GM21786 (cell line): ENCODE measurements at regions not wholly inside any gene's neighbourhood (a gene's known extent, or its start where the extent isn't known, plus 50 kb on each side); places are given as distances from the start of the nearest gene placed in this dataset.
"Not testable (repeated sequence)": the region's sequence is repeated elsewhere in the genome, so short reads cannot be mapped to it uniquely, and the experiment has no call there.

Source experiments
- ATAC-seq: cut with Tn5 transposase; IDR thresholded peaks from one replicate; pipeline ENCODE4 v1.9.1; 2021; ENCODE audit not compliant: unreplicated experiment

DNA sequence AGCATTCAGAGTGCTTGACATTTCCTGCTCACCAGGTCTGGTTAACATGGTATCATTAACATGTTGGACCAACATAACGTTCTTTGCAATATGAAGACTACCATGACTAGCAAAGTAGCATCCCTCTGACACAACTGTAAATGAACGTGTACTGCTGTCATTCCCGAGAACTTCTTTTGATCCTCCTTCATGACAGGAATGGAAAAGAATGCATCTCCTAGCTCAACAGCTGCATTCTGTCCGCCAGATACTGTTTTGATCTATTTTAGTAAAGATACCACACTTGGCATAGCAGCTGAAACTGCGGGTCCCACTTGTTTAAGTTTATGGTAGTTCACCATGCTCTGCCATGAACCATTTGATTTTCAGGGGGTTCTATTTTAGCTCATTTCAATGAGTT lies 144.2 kb upstream of the PARD3B start:
- ATAC-seq, result no peak

DNA sequence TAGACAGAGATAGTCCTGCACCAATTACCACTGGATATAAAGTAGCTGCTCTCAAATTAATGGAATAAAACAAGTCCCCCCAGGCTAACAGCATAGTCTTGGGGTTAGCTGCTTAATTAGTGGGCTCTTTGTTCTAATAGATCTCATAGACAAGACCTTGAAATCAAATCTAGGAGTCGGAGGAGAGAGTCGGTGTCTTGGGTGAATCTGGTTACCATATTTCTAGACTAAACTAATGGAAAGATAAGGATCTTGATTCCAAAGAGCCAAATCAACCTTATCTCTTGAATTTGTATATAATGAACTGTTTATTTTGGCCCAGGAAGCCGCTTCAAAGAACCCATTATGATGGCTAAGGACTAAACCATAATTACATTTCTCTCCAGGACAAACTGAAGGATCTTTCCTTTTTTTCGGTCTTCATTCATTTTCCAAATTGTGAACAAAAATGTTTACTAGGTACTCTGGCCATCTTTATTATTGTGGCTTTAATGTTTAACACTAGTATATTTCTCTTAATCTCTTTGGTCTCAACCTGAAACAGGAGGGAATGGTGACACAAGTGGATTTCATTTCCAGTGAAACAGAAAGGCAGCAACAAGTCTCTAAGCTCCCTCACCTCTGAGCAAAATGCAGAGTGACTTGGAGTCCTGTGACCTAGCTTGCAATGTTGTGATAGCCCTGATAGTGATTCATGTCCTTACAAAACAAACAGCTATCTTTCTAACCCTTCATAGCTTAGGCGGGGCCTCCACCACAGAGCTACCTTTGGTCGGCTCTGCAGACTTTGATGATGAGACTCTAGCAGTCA lies 137.9 kb upstream of the PARD3B start:
- ATAC-seq, result no peak

DNA sequence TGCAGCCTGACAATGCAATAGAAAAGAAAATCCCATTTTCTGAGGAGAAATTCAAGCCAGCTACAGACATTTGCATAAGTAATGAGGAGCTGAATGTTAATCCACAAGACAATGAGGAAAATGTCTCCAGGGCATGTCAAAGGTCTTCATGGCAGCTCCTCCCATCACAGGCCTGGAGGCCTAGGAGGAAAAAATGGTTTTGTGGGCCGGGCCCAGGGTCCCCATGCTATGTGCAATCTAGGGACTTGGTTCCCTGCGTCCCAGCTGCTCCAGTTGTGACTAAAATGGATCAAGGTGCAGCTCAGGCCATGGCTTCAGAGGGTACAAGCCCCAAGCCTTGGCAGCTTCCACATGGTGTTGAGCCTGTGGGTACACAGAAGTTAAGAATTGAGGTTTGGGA lies 132.5 kb upstream of the PARD3B start:
- not testable (repeated sequence) for ATAC-seq

DNA sequence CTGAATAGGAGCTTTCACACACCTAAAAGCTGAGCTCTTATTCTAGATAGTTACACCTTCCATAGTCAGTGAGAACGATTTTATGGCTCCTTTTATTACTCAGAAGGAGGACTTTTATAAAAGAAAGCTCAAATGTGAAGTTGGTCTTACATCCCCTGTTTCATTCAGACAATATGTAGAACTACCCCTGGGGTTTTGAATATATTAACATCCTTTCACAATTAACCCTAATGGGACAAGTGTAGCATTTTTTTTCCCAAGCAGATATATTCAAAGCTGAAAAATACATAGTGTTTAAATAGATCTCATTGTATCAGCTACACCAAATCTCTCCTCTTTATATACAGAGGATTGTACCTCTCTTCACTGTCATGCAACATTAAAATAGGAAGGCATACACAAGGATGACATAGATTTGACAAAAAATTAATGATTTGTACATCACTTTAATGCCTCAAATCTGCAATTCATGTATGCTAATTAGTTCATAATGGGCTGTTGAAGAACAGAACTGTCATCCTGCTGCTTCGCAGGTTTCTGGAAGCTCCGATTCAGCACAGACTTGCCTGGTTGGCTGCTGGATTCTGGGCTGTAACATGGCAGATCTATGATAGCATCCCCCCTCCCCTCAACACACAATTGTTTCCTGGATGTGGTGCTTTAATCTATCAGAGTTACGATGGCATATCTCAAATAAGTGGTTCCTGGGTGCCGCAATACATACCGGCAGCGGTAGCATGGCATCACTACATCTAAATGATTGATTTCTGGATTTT lies 129.7 kb upstream of the PARD3B start:
- ATAC-seq, result no peak

DNA sequence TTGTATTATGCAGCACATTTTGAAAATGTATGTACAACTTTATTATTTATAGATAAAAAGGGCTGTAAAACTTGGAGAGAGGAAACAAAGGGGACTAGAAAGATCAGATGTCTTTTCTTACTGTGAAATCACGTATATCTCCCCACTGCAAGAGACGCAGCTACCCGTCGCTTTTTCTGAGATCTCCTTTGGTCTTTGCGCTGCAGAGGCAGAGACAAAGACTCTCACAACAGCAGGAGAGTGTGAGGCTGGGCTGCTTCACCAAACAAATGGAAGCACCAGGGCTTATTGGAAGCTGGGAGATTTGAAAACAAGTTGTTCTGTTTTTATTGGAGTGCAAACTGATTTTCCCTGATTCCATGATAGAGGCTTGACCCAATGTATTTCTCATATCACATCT lies 129.0 kb upstream of the PARD3B start:
- no peak for ATAC-seq

DNA sequence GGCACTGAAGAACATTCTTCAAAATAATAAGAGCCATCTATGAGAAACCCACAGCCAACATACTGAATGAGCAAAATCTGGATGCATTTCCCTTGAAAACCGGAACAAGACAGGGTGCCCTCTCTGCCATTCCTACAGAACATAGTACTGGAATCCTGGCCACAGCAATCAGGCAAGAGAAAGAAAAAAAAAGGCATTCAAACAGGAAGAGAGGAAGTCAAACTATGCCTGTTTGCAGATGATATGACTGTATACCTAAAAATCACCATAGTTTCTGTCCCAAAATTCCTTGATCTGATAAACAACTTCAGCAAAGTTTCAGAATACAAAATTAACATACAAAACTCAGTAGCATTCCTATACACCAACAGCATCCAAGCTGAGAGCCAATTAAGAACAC lies 119.5 kb upstream of the PARD3B start:
- no peak for ATAC-seq

DNA sequence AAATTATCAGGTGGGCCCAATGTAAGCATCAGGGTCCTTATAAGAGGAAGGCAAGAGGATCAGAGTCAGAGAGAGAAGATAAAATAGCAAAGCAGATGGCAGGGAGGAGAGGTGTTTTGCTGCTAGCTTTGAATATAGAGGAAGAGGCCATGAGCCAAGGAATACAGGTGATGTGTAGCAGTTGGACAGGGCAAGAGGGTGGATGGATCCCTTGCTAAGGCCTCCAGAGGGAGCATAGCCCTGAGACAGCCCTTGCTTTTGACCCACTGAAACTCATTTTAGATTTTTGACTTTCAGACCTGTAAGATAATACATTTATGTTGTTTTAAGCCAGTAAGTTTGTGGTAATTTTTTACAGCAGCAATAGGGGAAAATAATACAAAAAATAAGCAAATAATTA lies 116.6 kb upstream of the PARD3B start:
- ATAC-seq, result no peak

DNA sequence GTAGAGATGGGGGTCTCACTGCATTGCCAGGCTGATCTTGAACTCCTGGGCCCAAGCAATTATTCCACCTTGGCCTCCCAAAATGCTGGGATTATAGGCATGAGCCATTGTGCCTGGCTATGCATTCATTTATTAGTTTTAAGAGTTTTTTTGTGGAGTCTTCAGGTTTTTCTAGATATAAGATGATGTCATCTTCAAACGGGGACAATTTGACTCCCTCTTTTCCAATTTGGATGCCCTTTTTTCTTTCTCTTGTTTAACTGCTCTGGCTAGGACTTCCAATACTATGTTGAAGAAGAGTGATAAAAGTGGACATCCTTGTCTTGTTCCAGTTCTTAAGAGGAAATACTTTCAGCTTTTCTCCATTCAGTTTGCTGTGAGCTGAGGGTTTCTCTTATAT lies 113.7 kb upstream of the PARD3B start:
- ATAC-seq, result no peak

DNA sequence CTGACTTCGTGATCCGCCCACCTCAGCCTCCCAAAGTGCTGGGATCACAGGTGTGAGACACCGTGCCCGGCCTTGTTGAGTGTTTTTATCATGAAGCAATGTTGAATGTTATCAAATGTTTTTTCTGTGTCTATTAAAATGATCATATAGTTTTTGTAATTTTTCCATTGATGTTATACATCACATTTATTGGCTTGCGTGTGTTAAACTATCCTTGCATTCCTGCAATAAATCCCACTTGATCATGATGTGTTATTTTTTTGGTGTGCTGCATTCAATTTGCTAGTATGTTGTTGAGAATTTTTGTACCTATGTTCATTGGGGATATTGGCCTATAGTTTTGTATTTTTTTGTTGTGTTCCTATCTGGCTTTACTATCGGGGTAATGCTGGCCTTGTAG lies 113.1 kb upstream of the PARD3B start:
- no peak for ATAC-seq

DNA sequence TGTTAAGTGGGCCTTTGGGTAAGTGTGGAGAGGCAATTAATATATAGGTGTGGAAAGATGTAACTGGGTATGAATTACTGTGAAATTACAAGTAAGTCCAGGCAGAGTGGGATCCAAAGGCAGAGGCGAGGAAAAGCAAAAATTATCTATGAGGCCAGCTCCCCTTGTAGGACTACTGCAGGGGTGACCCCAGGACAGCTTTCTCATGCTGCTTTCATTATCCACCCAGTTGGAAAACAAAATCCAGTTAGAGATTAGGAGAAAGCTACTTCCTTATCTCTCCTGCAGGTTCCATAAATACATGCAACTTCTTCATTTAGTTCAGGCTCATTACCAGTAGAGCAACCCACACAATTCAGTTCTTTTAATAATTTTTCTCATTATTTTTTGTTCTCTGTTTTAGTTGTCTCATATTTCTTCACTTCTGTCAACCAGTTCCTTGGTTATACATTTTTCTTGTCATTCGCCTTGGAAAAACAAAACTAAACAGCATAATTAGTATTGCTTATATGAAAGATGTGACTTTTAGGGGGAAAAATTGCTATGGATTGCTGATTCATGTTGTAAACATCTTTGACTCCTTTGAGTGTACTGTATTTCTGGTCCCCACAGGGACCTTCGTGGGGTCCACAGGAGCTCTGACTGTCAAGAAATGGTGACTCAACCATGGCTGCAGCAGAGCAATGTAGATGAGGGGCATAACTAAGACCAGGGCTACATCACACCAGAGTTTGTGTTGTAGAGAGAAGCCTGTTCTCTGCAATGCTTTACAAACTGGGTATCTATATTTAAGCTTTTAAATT lies 110.4 kb upstream of the PARD3B start:
- ATAC-seq, result no peak

DNA sequence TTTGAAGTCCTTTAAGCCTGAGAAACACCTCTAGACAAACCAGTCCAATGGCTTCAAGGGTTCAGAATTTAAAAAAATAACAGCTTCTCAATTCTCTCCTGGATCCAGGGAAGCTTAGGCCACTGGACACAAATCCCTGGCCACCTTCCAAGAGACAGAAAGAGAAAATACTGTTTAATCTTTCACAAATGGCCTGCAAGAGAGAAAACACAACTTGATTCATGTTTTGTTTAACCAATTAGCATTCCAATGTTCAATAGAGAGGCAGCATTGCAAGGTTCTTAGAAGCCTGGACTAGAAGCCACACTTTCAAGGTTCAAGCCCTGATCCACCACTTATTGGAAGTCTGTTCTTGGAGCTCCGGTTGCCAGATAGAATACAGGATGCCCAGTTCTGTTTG lies 109.0 kb upstream of the PARD3B start:
- ATAC-seq, result no peak

DNA sequence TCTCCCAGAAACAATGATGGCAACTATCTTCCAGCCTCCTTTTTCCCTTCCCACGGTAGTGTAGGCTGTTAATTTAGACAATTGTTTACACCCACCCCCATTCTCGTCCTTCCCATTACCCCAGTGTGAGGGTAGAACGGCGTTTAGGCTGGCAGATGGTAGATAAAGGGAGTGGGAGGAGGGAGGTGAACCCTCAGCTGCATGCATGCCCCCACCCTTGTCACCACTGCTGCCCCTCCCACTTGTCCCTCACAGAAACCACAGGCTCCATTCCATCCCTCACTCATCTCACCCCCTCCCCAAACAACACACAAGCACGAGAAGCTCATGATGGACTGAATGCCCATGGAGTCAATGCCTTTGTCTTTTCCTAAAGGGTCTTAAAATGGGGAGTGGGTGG lies 107.9 kb upstream of the PARD3B start:
- ATAC-seq, result no peak

DNA sequence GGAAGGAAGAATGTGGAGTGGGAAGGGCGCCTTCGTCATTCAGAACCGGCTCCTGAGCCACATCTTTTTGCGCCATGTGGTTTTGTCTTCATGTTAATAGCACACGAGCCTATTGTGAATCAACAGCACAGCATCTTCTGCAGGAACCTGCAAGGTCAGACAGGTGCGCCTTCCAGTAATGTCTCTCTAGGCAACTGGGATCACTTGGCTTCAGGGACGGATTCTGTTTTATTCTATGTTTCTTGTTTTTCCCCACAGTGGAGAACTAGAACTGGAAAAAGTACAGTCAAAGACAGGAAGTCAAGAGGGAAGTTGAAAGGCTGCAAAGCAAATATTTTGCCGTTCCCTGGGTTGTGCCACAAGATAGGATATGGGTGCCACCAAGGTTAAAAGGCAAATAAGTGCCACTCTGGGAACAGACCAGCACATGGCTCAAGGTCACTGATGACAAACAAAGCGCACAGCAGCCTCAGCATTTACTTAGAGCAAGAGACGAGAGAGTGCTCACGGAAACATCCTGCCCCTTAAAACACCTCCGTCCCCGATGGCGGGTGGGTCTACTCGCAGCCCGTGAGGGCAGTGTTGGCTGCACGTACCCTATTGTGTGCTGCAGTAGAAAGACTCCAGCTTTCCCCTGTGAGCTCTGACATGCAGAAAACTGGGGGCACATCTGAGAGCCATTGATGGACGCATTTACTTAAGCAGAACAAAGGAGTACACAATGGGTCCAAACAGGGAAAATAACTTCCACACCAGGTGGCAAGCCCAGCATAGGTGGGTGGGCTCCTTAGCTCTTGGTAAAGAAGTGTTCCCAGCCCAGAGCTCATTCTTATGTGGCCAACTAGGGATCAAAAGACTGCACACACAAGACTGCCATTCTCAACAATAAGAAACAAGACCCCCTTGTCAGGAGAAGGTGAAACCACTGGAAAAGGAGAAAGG lies 107.2 kb upstream of the PARD3B start:
- ATAC-seq, result no peak

DNA sequence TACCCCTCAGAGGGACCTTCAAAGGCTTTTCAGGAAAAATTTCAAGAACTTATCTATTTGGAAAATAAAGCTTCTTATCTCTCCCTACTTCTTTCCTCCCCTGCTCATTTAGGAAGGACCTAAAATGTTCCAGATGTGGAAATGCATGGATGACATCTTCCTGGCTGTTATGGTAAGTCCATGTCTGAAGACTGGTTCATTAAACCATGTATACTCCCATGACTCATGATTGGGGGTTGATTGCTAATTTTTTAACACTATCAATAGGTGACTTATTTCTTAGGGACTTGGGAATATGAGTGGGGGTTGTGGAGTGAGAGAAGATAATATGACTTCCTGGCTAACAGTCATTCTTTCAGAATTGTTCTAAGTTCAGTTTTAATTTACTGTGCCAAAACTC lies 104.0 kb upstream of the PARD3B start:
- ATAC-seq, result no peak

DNA sequence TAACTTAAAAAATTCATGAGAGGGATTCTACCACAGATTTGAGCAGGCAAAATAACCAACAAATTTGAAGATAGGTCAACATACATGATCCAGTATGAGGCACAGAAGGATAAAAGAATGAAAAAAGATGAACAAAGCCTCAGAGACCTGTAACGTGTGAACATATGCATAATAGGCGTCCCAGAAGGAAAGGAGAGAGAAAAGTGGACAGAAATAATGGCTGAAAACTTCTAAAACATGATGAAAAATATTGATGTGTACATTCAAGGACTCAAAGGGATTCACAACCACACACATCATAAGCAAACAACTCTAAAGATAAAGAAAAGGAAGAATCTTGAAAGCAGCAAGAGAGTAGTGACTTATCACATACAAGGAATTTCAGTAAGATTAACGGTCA lies 100.1 kb upstream of the PARD3B start:
- ATAC-seq, result no peak

DNA sequence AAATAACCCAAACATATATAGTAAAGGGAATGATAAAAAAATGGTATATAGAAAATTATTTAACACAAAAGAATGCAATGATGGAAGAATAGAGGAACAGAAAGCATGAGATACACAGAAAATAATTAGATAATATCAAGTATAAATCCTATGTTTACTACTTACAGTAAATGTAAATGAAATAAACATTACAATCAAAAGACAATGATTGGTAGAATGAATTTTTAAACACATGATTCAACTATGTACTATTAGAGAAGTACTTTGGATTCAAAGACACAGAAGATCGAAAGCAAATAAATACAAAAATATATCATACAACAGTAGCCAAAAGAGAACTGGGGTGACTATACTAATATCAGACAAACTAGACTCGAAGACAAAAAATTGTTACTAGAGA lies 97.6 kb upstream of the PARD3B start:
- no peak for ATAC-seq

DNA sequence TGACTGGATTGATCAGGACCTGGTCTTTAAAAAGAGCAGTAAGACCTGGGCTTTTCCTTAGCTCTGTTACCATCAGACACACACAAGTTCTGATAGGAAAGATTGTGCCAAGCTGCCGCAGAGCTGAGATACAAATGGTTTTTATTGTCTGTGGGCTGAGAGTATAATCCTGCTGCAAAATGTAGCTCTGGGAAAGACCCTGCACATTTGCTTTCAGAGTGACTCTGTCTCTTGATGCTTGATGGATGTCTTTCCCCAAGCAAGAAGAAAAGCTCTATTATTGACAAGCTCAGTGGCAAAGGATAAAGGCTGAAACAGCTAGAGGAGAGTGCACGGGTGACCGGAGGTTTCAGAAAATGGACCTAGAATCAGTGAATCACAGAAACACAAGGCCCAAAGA lies 95.3 kb upstream of the PARD3B start:
- ATAC-seq, result no peak

DNA sequence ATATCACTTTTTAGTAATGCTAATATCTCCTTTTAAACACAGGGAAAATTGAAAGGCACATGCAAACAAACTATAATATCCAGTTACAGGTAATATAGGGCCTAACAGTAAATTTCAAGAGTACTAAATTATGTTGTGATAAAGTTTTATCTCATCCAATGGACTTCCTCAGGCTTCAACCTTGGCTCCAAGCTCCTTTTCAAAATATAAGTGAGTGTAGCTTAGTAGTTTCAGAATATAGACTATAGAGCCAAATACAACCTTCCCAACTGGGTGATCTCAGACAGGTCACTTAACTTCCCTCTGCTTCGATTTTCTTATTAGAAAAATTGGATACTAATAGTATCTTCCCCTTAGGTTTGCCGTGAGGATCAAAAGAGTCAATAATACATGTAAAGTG lies 93.5 kb upstream of the PARD3B start:
- no peak for ATAC-seq

DNA sequence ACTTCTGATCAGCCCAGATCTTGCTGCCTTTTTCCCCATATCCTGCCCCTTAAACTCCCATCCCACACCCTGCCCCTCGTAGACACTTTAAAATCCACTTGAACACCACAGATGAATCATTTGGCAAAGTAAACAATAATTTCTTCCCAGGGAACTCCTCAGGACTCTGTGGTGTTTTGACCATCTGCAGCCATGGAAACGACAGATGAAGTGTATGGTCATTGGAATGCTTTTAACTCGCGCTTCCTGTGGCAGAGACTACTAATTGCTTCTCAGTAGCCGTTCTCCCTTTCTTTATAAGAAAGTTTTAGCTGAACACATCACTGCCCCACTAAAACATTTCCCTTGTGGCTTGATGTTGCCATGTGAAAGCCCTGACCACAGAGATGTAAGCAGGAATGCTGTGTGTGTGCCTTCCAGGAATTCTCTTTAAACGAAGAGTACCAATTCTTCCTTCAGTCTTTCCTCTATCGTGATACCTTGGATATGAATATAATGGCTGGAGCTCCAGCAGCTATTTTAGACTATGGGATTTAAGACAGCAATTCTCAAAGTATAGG lies 92.7 kb upstream of the PARD3B start:
- ATAC-seq, result no peak

DNA sequence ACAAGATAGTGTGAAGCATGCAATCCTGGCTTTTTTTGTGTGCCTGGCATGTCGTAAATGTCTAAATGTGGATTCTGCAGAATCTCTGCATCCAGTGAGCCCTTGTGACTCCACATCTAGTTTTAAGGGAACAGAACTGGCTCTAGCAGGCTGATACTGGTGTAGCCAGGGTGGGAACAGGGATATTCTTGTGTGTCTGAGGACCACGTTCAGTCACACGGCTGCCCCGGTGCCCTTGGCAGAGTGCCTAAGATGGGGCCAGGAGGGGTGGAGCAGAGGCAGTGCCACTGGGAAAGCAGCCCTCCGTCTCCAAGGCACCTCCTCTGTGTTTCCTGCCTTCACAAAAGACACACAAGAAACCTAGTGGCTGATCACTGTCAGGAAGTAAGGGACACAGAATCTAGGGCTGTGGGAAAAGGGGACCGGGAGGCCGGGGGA lies 91.5 kb upstream of the PARD3B start:
- no peak for ATAC-seq
